Activated naive CD8-positive, alpha-beta T cell treated with anti-CD3 and anti-CD28 coated beads, Interleukin-2, amount 50 U/mL, for 24 hours (primary cell): ENCODE measurements at regions not wholly inside any gene's neighbourhood (a gene's known extent, or its start where the extent isn't known, plus 50 kb on each side); places are given as distances from the start of the nearest gene placed in this dataset.

Experiments used
- ATAC-seq: fragments of 150-1000 bp; cut with Tn5 transposase; one replicate; pipeline ENCODE4 v1.10.0; 2021
- DNase-seq: peaks from one replicate; pipeline ENCODE4 v3.0.0; 2021
- H3K27ac Mint-ChIP-seq: one replicate; pipeline ENCODE4 v1.8.0; 2021; ENCODE audit warnings: mild to moderate bottlenecking, mixed read lengths
- H3K27me3 Mint-ChIP-seq: one replicate; pipeline ENCODE4 v1.8.0; 2021; ENCODE audit warnings: mixed read lengths
- H3K36me3 Mint-ChIP-seq: one replicate; pipeline ENCODE4 v1.8.0; 2021; ENCODE audit warnings: low read depth, mixed read lengths
- H3K4me1 Mint-ChIP-seq: one replicate; pipeline ENCODE4 v1.8.0; 2021; ENCODE audit warnings: mixed read lengths
- H3K4me3 Mint-ChIP-seq: one replicate; pipeline ENCODE4 v1.8.0; 2021; ENCODE audit warnings: mild to moderate bottlenecking, moderate library complexity, mixed read lengths
- H3K9me3 Mint-ChIP-seq: one replicate; pipeline ENCODE4 v1.8.0; 2021; ENCODE audit warnings: mixed read lengths

DNA sequence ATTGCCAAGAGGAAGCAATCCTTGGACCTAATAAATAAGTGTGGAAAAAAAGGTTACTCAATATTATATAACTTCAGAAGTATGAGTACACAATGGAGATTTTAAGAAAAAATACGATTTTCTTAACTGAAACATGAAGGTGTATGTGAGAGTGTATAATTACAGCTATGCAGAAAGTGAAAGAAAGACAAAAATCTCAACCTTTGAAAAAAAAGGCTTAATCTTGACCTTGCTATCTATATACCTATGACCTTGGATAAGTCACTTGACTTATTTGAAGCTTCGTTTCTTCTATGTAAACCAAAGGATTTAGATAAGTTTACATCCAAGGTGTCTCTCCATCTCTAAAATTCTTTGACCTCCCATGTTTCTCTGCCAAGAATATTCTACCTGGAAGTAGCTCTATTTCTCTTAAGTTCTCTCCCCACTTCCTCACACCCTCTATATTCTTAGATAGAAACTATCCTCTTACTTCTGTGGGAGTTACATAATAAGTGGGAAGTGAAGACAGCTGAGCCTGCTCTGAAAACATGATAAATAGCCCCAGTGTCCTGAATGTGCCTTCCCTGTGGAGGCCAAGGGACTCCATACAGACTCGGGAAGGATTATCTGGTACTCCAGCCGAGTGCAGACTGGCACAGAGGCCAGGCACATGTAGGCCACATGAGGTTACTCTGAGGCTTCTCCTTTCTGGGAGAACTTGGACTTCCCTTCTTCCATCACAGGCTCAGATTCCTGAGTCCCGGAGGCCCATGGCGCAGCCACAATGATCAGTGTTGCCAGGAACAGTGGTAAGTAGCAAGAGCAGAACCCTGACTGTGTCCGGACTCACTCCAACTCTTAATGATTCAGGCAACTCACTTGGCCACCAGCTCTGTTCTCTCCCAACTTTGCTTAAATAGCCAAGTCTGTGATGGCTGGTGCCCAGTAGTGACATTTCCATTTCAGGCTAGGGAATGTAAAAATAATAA, 166.8 kb upstream of the COL8A1 start:
- DNase-seq = no peak
- no peak for ATAC-seq
- H3K36me3 Mint-ChIP-seq = no peaks in the 10 kb centered on the region
- no peak overlapping the region for H3K4me3 Mint-ChIP-seq
- H3K4me1 Mint-ChIP-seq = no peaks in the 10 kb centered on the region
- H3K27me3 Mint-ChIP-seq = no peaks in the 10 kb centered on the region
- no peaks in the 10 kb centered on the region for H3K9me3 Mint-ChIP-seq
- H3K27ac Mint-ChIP-seq = no peak overlapping the region

DNA sequence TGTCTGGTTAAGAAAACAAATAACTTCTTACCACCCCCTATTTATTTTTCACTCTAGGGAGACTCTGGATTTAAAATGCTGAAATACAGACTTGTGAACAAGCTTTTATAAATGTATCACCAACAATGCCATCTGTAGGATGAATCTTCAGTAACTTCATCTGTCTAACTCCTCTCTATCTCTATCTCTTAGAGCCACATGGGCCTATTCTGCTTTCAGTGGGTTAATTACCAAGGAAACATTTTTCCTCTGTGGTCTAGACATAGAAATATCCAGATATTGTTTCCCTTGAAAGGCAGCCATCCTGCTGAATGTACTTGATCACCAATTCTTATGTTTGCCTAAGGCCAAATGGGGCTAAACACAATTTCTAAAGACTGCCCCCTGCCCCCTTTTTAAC, 167.6 kb upstream of the COL8A1 start:
- no peaks in the 10 kb centered on the region for H3K27me3 Mint-ChIP-seq
- H3K4me3 Mint-ChIP-seq = no peak overlapping the region
- H3K9me3 Mint-ChIP-seq = no peaks in the 10 kb centered on the region
- ATAC-seq (no peak), DNase-seq (no peak)
- no peaks in the 10 kb centered on the region for H3K36me3 Mint-ChIP-seq
- no peaks in the 10 kb centered on the region for H3K4me1 Mint-ChIP-seq
- H3K27ac Mint-ChIP-seq = no peak overlapping the region

DNA sequence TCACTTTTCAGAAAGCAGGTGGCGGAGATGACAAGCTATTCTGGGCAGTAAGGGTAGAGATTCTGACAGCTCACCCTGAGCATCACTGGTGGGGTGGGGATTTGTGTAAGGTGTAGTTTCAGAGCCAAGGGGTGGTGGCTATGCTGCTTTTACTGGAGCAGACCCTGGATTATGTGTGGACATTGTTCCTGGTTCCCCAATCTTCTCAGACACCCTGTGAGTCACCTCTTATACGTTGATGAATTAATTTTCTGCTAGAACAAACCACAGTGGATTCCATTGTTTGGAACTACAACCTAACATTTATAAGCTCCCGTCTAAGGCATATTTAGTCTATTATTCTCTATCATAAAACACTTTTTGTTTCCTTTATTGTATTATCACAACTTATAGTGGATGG, 169.5 kb upstream of the COL8A1 start:
- no peak for ATAC-seq
- H3K9me3 Mint-ChIP-seq = no peaks in the 10 kb centered on the region

DNA sequence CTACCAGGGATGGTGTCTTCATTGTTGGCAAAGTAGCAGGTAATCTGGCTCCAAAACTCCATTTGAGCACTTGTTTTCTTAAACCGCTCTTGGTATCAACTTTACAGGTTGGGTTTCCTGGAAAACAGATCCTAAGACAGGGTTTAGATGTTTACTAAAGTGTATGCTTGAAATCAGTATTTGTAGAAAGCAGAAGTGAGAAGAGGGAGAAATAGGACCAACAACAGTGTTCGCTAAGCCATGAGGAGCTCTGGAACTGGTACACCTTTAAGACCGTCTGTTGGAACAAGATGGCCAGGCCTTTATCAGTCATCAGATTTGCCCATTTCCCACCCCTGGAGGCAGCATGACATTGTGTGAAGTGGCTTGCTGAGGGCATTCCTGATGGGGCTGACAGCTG, 171.0 kb upstream of the COL8A1 start:
- Mint-ChIP-seq H3K9me3 (no peaks in the 10 kb centered on the region), H3K27ac (no peak overlapping the region), H3K27me3 (no peaks in the 10 kb centered on the region), H3K4me1 (no peaks in the 10 kb centered on the region), H3K36me3 (no peaks in the 10 kb centered on the region), H3K4me3 (no peak overlapping the region)
- ATAC-seq (no peak), DNase-seq (no peak)

More for the DNA sequence above, 169.5 kb upstream of the COL8A1 start:
- Mint-ChIP-seq H3K27ac (no peak overlapping the region), H3K4me3 (no peak overlapping the region), H3K36me3 (no peaks in the 10 kb centered on the region), H3K27me3 (no peaks in the 10 kb centered on the region), H3K4me1 (no peaks in the 10 kb centered on the region)
- DNase-seq = no peak

DNA sequence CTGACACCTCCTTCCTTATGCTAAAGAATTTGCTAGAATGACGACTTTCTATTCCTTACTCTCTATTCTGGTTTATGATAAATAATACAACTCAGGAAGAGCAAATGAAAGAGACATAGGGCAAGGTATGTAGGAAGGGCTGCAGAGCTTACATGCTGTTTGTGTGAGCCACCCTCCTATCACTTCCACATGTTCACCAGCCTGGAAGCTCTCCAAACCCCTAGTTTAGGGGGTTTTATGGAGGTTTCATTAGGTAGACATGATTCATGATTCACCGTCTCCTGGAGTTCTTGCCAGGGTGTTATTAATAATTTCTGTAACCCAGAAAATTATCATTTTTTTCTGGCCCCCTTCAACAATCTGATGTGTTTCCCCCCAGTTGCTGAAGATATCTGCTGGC, 172.1 kb upstream of the COL8A1 start:
- H3K27me3 Mint-ChIP-seq = no peaks in the 10 kb centered on the region
- DNase-seq (no peak), ATAC-seq (no peak)
- H3K4me1 Mint-ChIP-seq = no peaks in the 10 kb centered on the region
- no peak overlapping the region for H3K4me3 Mint-ChIP-seq
- no peak overlapping the region for H3K27ac Mint-ChIP-seq
- H3K36me3 Mint-ChIP-seq = no peaks in the 10 kb centered on the region
- H3K9me3 Mint-ChIP-seq = no peaks in the 10 kb centered on the region

DNA sequence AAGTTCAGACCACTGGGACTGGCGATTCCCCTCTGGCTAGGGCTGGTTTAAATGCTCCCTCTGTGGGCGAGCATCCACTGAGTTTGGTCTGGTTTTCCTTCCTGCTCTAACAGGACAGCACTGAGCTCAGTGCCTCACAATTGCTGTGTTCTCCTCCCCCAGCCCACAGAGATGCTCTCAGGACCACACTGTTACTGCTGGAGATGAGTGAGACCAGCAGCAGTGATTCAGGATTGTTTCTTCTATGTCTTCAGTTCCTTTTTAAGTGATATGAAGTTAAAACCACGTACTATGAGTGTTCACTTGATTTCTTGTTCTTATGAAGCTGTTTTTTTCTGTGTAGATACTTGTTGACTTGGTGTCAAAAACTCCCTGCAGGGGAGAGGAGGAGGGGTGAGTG, 180.4 kb upstream of the COL8A1 start:
- Mint-ChIP-seq H3K9me3 (peaks cover 3% of the 10 kb centered on the region), H3K4me1 (no peaks in the 10 kb centered on the region), H3K27me3 (no peaks in the 10 kb centered on the region), H3K27ac (no peak overlapping the region), H3K36me3 (no peaks in the 10 kb centered on the region), H3K4me3 (no peak overlapping the region)
- DNase-seq (no peak), ATAC-seq (no peak)

DNA sequence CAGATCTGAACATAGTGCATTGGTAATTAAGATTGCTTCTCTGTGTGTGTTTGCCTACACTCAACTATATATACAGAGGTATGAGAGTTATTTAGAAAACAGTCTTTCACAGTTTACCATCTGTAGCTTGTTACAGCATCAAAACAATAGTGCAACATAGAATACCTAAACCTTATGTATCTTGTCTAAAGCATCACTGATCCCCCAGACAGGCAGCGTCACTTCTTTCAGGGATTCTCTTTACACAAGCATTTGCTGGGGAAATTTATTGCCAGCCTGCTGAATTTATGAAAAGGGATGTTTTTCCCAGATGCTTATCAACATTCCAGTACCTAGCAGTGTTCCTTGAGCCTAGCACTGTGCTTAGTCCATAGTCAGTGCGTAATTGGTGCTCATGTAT, 195.8 kb upstream of the COL8A1 start:
- Mint-ChIP-seq H3K4me1 (no peaks in the 10 kb centered on the region), H3K27ac (no peak overlapping the region), H3K4me3 (no peak overlapping the region), H3K36me3 (no peaks in the 10 kb centered on the region), H3K27me3 (no peaks in the 10 kb centered on the region), H3K9me3 (peaks cover 28% of the 10 kb centered on the region)
- ATAC-seq (no peak), DNase-seq (no peak)

DNA sequence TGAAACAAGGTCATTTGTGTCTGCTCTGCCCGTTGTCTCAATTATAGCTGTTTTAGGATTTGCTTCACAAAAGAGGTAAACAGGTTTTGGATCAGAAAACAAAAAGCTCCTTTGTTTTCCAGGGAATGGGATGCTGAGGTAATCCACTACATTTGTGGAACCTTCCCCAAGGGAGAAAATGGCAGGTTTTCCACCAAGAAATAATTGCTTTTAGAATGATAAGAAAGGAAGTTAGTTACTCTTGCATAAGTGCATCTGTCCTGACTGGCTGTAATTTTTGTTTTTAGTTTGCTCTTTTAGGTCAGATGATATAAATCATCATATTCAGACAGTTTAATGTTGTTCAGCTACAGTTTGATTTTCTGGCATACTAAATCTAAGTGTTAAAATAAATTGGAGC, 198.5 kb upstream of the COL8A1 start:
- ATAC-seq (no peak), DNase-seq (no peak)
- Mint-ChIP-seq H3K36me3 (no peaks in the 10 kb centered on the region), H3K9me3 (peaks cover 30% of the 10 kb centered on the region), H3K4me1 (no peaks in the 10 kb centered on the region), H3K27me3 (no peaks in the 10 kb centered on the region), H3K27ac (no peak overlapping the region), H3K4me3 (no peak overlapping the region)

DNA sequence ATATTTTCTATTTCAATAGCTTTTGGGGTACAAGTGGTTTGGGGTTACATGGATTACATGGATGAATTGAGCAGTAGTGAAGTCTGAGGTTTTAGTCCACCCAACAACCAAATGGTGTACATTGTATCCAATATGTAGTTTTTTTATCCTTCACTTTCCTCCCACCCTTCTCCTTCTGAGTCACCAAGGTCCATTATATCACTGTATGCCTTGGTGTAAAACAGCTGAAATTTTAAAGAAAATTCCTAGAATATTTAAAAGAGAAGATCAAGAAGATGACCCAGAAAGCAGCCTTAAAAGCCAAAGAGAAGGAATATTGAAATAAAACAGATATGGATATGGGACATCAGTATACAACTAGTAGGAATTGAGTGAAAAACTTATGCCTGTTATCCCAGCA, 204.2 kb upstream of the COL8A1 start:
- no peaks in the 10 kb centered on the region for H3K36me3 Mint-ChIP-seq
- no peak for ATAC-seq
- H3K27me3 Mint-ChIP-seq = no peaks in the 10 kb centered on the region
- no peak overlapping the region for H3K27ac Mint-ChIP-seq
- no peak overlapping the region for H3K4me3 Mint-ChIP-seq
- DNase-seq = no peak
- H3K9me3 Mint-ChIP-seq = peaks cover 26% of the 10 kb centered on the region
- no peaks in the 10 kb centered on the region for H3K4me1 Mint-ChIP-seq

DNA sequence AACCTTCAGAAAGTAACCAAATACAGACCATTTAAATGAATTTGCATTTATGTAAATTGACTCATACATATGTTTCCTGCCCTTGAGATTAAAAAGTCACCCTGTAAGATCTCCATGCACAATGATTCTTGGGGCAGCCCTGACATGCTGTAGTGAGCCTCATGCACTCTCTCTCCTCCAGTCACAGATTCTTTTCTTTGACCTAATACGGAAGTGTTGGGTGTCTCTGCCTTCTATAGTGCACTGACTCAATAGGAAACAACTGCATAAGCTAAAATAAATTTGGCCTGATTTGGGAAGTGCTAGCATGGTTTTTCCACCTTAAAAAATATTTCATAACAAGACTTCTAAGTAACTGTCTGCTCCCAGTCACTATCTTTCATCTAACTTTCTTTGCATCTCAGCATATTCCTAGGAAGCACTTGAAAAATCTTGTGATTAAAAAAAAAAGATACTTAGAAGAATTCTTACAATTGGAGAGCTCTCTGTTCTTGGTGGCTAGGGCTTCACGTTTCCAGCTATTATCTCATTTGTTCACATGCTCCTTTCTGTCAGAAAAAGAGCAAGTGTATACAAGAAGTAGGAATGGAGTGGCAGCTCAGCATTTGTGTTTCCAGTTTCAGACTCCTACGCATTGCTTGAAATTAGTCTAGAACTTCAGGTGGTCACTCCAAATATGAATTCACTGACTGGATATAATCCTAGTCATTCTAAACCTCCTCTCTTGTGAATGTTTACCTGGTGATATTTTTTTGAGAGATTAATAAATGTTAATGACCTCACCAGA, 207.9 kb upstream of the COL8A1 start:
- Mint-ChIP-seq H3K4me3 (no peak overlapping the region), H3K27ac (no peak overlapping the region), H3K9me3 (peaks cover 8% of the 10 kb centered on the region), H3K36me3 (no peaks in the 10 kb centered on the region), H3K27me3 (no peaks in the 10 kb centered on the region), H3K4me1 (no peaks in the 10 kb centered on the region)
- ATAC-seq (no peak), DNase-seq (no peak)

DNA sequence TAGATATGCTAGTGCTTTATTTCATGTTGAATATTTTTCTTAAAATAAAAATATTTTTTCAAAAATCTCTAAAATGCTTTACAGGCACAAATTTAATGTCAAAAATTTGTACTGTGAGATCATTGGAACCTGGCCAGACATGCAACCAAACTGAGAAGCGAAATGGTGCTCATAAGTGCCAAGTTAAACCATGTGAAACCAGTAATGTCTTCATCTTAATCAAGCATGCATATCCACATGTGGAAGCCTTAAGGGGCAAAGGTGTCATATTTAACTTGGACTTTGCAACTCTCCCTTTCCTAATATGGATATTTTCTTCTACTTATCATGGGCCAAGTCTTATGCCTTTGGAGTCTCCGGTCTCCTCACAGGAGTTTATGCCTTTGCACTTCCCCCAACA, 208.9 kb upstream of the COL8A1 start:
- no peak overlapping the region for H3K27ac Mint-ChIP-seq
- ATAC-seq = no peak

DNA sequence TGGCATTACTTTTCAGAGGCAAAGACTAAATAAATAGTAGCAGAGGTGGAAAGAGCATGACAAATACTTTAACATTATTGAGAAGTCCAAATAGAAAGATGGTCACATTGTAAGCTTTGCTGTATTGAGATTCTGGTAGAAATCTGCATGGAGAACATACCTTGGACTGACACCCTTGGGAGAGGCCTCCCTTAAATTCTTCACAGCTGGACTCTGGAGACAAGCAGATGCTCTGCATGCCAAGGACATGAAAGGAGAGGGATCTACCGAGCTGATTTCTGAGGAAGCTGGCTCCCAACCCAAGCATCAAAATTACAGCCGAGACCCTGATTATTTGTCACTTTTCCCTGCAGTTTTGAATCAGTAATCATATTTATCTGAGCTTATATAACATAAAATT, 212.5 kb upstream of the COL8A1 start:
- Mint-ChIP-seq H3K27me3 (no peaks in the 10 kb centered on the region), H3K27ac (no peak overlapping the region), H3K9me3 (no peaks in the 10 kb centered on the region), H3K4me3 (no peak overlapping the region), H3K4me1 (no peaks in the 10 kb centered on the region), H3K36me3 (no peaks in the 10 kb centered on the region)
- no peak for DNase-seq
- no peak for ATAC-seq

More for the DNA sequence above, 208.9 kb upstream of the COL8A1 start:
- DNase-seq = no peak
- no peaks in the 10 kb centered on the region for H3K4me1 Mint-ChIP-seq
- no peak overlapping the region for H3K4me3 Mint-ChIP-seq
- H3K9me3 Mint-ChIP-seq = peaks cover 5% of the 10 kb centered on the region
- H3K27me3 Mint-ChIP-seq = no peaks in the 10 kb centered on the region
- H3K36me3 Mint-ChIP-seq = no peaks in the 10 kb centered on the region

DNA sequence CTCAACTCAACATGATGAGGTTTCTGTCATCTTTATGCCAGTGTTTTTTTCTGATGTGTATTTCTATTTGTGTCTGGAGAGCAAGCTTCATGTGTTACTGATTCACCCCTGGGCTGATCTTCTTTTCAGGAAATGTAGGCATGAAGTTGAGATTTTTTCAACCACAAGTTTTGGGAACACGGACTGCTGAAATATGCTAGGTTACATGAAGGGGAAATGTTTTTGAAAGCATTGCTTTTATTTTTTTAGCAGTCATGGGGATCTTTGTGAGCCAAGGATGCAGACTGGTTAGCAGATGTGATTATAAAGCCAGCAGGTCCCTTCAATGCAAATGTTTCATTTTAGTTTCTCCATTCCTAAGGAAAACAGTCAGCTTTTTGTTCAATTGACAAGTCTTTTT, 219.3 kb upstream of the COL8A1 start:
- no peaks in the 10 kb centered on the region for H3K36me3 Mint-ChIP-seq
- no peaks in the 10 kb centered on the region for H3K9me3 Mint-ChIP-seq
- DNase-seq (no peak), ATAC-seq (no peak)
- H3K4me3 Mint-ChIP-seq = no peak overlapping the region
- H3K4me1 Mint-ChIP-seq = no peaks in the 10 kb centered on the region
- H3K27ac Mint-ChIP-seq = no peak overlapping the region
- no peaks in the 10 kb centered on the region for H3K27me3 Mint-ChIP-seq

DNA sequence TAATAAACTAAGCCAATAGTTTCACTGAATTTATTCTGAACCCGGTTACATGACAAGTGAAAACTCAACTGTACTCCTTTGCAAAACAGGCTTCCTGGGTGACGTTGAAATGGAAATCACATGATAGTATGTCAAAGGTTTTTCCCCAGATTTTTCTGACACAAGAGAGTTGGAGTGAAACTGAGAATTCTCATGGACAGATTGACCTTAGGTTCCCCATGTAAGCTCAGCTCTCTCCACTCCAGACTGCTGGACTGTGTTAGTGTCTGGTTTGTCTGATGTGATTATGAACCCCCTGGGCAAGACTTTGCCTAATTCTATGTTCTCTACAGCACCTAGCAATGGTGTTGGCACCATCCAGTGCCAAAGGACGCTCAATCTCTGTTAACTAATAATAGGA, 219.7 kb upstream of the COL8A1 start:
- Mint-ChIP-seq H3K4me1 (no peaks in the 10 kb centered on the region), H3K36me3 (no peaks in the 10 kb centered on the region), H3K27ac (no peak overlapping the region), H3K4me3 (no peak overlapping the region), H3K27me3 (no peaks in the 10 kb centered on the region), H3K9me3 (no peaks in the 10 kb centered on the region)
- DNase-seq = no peak
- ATAC-seq = no peak

DNA sequence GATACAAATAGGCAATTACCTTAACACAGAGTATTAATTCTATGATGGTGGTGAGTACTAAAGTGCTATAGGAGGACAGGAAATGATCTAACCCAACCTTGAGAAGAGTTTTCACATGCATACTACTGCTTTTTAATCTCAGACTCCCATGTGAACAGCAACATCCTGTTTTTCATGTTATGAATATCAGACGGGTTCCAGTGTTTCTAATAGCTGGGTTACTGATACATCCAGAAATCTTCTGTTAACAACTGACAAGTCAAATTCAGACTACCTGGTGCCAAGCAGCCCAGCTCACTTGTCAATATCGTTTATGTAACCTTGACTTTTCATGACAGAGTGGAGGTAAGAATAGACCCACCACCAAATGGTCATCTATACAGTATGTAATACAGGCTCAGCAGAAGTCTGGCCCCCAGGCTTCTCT, 220.2 kb upstream of the COL8A1 start:
- ATAC-seq = no peak
- no peak for DNase-seq
- H3K4me3 Mint-ChIP-seq = no peak overlapping the region
- no peaks in the 10 kb centered on the region for H3K36me3 Mint-ChIP-seq
- no peaks in the 10 kb centered on the region for H3K4me1 Mint-ChIP-seq
- H3K9me3 Mint-ChIP-seq = no peaks in the 10 kb centered on the region
- no peak overlapping the region for H3K27ac Mint-ChIP-seq
- H3K27me3 Mint-ChIP-seq = no peaks in the 10 kb centered on the region
